ENCODE measurements at regions not wholly inside any gene's neighbourhood (a gene's known extent, or its start where the extent isn't known, plus 50 kb on each side); places are given as distances from the start of the nearest gene placed in this dataset.

DNA sequence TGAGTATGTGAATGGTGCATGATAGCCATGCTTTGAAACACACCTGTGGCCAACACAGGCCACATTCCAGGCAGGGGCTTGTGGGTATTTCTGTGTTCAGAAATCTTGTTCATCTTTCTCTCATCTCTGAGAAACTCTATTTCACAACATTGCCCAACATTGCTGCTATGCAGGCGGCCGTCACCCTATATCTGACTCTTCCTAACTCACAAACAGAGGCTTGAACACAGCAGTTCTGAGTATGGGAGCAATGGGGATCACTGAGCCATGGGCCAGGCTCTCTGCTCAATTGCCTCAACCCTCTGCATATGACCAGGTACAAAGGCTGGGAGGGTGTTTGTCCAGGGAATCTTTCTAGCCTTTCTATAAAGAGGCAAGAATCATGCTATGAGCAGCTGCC is 259.9 kb downstream of the BUD13 start:
- TF ChIP-seq, protein P1, sequence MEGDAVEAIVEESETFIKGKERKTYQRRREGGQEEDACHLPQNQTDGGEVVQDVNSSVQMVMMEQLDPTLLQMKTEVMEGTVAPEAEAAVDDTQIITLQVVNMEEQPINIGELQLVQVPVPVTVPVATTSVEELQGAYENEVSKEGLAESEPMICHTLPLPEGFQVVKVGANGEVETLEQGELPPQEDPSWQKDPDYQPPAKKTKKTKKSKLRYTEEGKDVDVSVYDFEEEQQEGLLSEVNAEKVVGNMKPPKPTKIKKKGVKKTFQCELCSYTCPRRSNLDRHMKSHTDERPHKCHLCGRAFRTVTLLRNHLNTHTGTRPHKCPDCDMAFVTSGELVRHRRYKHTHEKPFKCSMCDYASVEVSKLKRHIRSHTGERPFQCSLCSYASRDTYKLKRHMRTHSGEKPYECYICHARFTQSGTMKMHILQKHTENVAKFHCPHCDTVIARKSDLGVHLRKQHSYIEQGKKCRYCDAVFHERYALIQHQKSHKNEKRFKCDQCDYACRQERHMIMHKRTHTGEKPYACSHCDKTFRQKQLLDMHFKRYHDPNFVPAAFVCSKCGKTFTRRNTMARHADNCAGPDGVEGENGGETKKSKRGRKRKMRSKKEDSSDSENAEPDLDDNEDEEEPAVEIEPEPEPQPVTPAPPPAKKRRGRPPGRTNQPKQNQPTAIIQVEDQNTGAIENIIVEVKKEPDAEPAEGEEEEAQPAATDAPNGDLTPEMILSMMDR (IDR thresholded peaks at IDR 0.05) = no peak
- TF ChIP-seq RCOR1 (IDR thresholded peaks at IDR 0.05; ENCODE audit: low read length) (no peak), RFX5 (IDR thresholded peaks at IDR 0.05; ENCODE audit: low read length) (no peak), EZH2phosphoT487 (IDR thresholded peaks at IDR 0.05; ENCODE audit: borderline replicate concordance, low read depth) (no peak), JUND (IDR thresholded peaks at IDR 0.05) (no peak), RXRA (IDR thresholded peaks at IDR 0.05; ENCODE audit: borderline replicate concordance, low read depth) (no peak), SIN3A (IDR thresholded peaks at IDR 0.05; ENCODE audit: borderline replicate concordance, low read depth, low read length) (no peak), EP300 (IDR thresholded peaks at IDR 0.05; ENCODE audit: borderline replicate concordance in 1 of 2, low read depth in 1 of 2, low read length in 1 of 2) (no peak), FOXM1 (IDR thresholded peaks at IDR 0.05; ENCODE audit: low read depth) (no peak)
- TF ChIP-seq, protein P2, sequence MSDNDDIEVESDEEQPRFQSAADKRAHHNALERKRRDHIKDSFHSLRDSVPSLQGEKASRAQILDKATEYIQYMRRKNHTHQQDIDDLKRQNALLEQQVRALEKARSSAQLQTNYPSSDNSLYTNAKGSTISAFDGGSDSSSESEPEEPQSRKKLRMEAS (IDR thresholded peaks at IDR 0.05; ENCODE audit: low read depth) = no peak

Measured in SK-N-SH (cell line).